ENCODE measurements at regions not wholly inside any gene's neighbourhood (a gene's known extent, or its start where the extent isn't known, plus 50 kb on each side); places are given as distances from the start of the nearest gene placed in this dataset.

- DNase-seq: no peak
- ChIA-PET POLR2A (no interaction called here), CTCF (no interaction called here)
- Histone ChIP-seq H3K36me3 (ENCODE audit: control insufficient read depth, insufficient read depth, low read length) (no peaks in the 10 kb centered on the region), H3K27me3 (replicated peaks; ENCODE audit: control insufficient read depth, insufficient read depth, low read length) (no peaks in the 10 kb centered on the region), H3K4me1 (no peaks in the 10 kb centered on the region), H3K4me3 (ENCODE audit: low read depth, low read length) (no peak overlapping the region), H3K9me3 (peaks cover 12% of the 10 kb centered on the region)
- BruUV-seq (replicated peaks): no TSS peak
- no peak overlapping the region for H3K27ac Mint-ChIP-seq (ENCODE audit: unreplicated experiment)
- peaks cover 6% of the 10 kb centered on the region for H3K4me1 Mint-ChIP-seq (ENCODE audit: low read depth, unreplicated experiment)
- H3K27me3 Mint-ChIP-seq (ENCODE audit: insufficient read depth, unreplicated experiment): no peaks in the 10 kb centered on the region
- H3K36me3 Mint-ChIP-seq (ENCODE audit: insufficient read depth, unreplicated experiment): no peaks in the 10 kb centered on the region
- no peak for TF ChIP-seq CTCF (IDR thresholded peaks at IDR 0.05; ENCODE audit: insufficient read depth in 1 of 2, low read depth in 1 of 2, low read length in 1 of 2, severe bottlenecking in 1 of 2, unreplicated experiment in 1 of 2)
- H3K4me3 Mint-ChIP-seq (ENCODE audit: unreplicated experiment): no peak overlapping the region
- no peaks in the 10 kb centered on the region for H3K9me3 Mint-ChIP-seq (ENCODE audit: unreplicated experiment)
- intact Hi-C loops (cut with micrococcal nuclease; ENCODE audit: unreplicated experiment): no loop called here
Measured at GRCh38 chr13:32857077-32857476, 159.1 kb upstream of the KL start.

GRCh38 chr13:32857689-32858088 lies 158.5 kb upstream of the KL start:
- Mint-ChIP-seq H3K27me3 (ENCODE audit: insufficient read depth, unreplicated experiment) (no peaks in the 10 kb centered on the region), H3K4me3 (ENCODE audit: unreplicated experiment) (no peak overlapping the region), H3K4me1 (ENCODE audit: low read depth, unreplicated experiment) (peaks cover 6% of the 10 kb centered on the region), H3K27ac (ENCODE audit: unreplicated experiment) (no peak overlapping the region), H3K36me3 (ENCODE audit: insufficient read depth, unreplicated experiment) (no peaks in the 10 kb centered on the region), H3K9me3 (ENCODE audit: unreplicated experiment) (no peaks in the 10 kb centered on the region)
- POLR2A ChIA-PET: no interaction called here
- no peaks in the 10 kb centered on the region for H3K27me3 ChIP-seq (replicated peaks; ENCODE audit: control insufficient read depth, insufficient read depth, low read length)
- H3K36me3 ChIP-seq (ENCODE audit: control insufficient read depth, insufficient read depth, low read length): no peaks in the 10 kb centered on the region
- H3K4me3 ChIP-seq (ENCODE audit: low read depth, low read length): no peak overlapping the region
- CTCF ChIA-PET: no interaction called here
- no TSS peak for BruUV-seq (replicated peaks)
- DNase-seq: no peak
- H3K9me3 ChIP-seq: peaks cover 18% of the 10 kb centered on the region
- intact Hi-C loops (cut with micrococcal nuclease; ENCODE audit: unreplicated experiment): no loop called here
- TF ChIP-seq CTCF (IDR thresholded peaks at IDR 0.05; ENCODE audit: insufficient read depth in 1 of 2, low read depth in 1 of 2, low read length in 1 of 2, severe bottlenecking in 1 of 2, unreplicated experiment in 1 of 2): no peak
- H3K4me1 ChIP-seq: no peaks in the 10 kb centered on the region

- no peak overlapping the region for H3K27ac Mint-ChIP-seq (ENCODE audit: unreplicated experiment)
- Histone ChIP-seq H3K4me3 (ENCODE audit: low read depth, low read length) (no peak overlapping the region), H3K9me3 (peaks cover 21% of the 10 kb centered on the region), H3K4me1 (no peaks in the 10 kb centered on the region), H3K27me3 (replicated peaks; ENCODE audit: control insufficient read depth, insufficient read depth, low read length) (no peaks in the 10 kb centered on the region), H3K36me3 (ENCODE audit: control insufficient read depth, insufficient read depth, low read length) (no peaks in the 10 kb centered on the region)
- DNase-seq: no peak
- CTCF ChIA-PET: no interaction called here
- no peaks in the 10 kb centered on the region for H3K36me3 Mint-ChIP-seq (ENCODE audit: insufficient read depth, unreplicated experiment)
- no TSS peak for BruUV-seq (replicated peaks)
- H3K27me3 Mint-ChIP-seq (ENCODE audit: insufficient read depth, unreplicated experiment): no peaks in the 10 kb centered on the region
- POLR2A ChIA-PET: interaction anchor here (0.6 kb wide), 1 partner anchor 49 kb away, joined by 3 read pairs; no protein-coding TSS in a partner anchor
- no peaks in the 10 kb centered on the region for H3K9me3 Mint-ChIP-seq (ENCODE audit: unreplicated experiment)
- no peaks in the 10 kb centered on the region for H3K4me1 Mint-ChIP-seq (ENCODE audit: low read depth, unreplicated experiment)
- intact Hi-C loops (cut with micrococcal nuclease; ENCODE audit: unreplicated experiment): no loop called here
- no peak overlapping the region for H3K4me3 Mint-ChIP-seq (ENCODE audit: unreplicated experiment)
- no peak for TF ChIP-seq CTCF (IDR thresholded peaks at IDR 0.05; ENCODE audit: insufficient read depth in 1 of 2, low read depth in 1 of 2, low read length in 1 of 2, severe bottlenecking in 1 of 2, unreplicated experiment in 1 of 2)
Measured at GRCh38 chr13:32859707-32860292, 156.4 kb upstream of the KL start.

Measured in Caco-2 (cell line).